ENCODE measurements at regions not wholly inside any gene's neighbourhood (a gene's known extent, or its start where the extent isn't known, plus 50 kb on each side); places are given as distances from the start of the nearest gene placed in this dataset.

DNA sequence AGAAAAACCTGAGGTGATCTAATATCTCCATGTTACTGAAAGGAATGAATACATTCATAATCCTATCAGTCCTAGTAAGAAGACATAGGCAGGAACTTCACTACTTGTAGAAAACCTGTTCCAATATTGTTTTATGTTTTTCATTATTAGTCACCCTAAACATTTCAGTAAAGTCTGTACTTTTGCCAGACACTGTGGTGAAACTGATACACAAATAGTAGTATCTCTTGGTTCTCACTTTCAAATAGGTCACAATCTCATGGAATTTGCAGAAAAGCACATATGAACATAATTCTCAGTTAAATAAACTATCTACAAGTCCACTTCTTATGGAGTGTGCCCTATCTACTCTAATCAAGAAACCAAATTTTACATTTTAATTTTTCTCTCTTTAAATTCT is 88.3 kb upstream of the PCDH9 start:
- DNase-seq: no peak

- no peak for DNase-seq
These were observed 84.3 kb upstream of the PCDH9 start for GRCh38 chr13:67314405-67314804.

GRCh38 chr13:67308004-67308772 is 78.1 kb upstream of the PCDH9 start:
- no peak for DNase-seq

DNA sequence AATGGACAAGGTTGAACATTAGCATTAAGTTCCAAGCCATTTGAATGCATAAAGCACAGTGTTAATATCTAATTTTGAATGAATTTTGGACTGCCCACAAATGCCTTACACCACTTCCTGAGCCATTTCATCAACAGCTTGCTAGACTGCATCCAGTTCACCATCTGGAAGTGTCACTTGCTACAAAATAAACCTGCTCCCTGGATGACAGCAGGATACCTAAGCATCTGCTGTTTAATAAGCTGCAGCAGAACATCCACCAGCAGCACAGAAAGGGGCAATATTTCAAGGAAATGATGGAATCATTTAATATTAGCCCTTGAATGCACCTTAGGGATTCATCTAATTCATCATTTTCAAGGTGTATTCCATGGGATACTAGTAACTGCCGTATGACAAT is 76.6 kb upstream of the PCDH9 start:
- no peak for DNase-seq

GRCh38 chr13:67303661-67304333 is 73.7 kb upstream of the PCDH9 start:
- DNase-seq: no peak

DNA sequence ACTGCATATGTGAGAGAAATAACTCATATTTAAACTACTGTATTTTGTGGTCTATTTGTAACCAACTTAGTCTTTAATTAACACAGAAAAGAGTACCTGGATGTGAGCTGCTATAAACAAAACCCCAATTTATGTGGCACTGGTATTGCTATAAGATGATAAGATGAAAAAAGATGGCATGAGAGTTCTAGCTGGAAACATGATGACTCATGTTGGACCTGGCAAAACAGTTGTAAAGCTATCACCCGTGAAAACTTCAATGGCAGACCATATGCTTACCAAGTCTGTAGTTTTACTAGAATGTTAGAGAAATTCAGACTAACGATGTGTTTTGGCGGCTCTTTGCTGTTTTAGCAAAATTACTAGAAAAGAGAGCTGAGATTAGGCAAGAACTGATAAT is 69.6 kb upstream of the PCDH9 start:
- no peak for DNase-seq

DNA sequence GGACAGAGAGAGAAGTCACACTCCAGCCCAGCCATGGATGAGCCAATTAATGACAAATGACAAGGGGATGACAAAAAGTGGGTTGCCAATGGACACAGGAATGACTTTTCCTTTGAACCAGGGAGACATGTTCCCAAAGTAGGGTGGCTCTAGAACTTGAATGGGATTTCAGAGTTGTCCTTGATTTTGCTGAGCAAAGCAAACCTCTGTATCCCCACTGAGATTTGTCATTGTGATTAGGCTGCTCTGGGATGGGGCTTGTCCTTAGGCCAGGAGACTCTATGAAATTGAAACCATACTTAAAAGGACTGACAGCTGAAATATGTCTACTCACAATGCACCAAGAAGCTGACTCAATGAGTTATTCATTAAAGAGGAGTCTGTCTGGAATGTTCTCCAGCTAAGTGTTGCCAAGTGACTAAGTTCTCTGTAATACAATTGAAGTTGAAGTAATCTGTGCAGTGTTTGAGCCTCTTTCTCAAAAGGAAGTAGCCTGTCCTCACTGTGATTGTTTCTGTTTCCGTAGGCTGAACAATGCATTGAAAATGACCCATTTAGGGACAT is 69.0 kb upstream of the PCDH9 start:
- DNase-seq: no peak

DNA sequence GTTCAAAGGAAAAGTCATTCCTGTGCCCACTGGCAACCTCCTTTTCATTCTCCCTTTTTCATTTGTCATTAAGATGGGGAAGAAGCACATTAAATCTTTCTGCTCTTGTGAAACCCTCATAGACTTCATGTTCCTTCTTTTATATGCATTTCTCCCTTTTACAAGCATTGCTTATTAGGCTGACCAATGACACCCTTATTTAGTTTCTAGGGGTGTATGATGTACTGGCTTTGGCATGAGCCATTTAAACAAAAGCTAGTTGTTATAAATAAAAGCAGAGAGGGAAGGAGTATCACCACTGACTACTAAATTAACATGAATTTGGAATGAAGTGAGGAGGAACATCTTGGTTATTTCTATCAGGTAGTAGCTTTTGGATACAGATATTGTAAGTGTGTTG is 68.2 kb upstream of the PCDH9 start:
- DNase-seq: no peak

DNA sequence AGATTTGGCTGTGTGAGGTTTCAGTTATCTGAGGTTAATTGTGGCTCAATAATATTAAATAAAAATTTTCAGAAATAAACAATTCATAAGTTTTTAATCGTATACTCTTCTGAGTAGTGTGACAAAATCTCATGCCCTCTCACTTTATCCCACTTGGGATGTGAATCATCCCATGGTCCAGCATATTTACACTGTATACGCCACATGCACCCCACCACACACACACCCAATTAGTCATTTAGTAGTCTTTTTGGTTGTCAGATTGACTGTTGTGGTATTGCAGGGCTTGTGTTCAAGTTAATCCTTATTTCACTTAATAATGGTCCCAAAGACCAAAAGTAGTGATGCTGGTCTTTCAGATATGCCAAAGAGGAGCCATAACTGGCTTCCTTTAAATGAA is 66.4 kb upstream of the PCDH9 start:
- no peak for DNase-seq

DNA sequence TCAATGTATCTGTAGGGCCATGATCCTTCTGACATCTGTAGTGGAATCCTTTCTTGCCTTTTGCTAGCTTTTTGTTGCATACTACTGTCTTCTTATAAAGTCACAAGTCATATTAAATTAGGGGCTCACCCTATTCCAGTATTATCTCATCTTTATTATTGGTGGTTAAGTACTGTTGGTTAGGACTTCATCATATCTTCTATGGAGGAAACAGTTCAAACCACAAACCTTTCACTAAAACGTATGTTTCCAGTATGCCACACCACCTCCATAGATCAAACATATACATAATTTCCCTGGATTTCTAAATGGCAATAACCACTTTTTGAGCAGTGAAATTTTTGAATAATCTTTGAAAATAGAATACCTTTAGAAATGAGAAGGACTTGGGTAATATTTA is 62.8 kb upstream of the PCDH9 start:
- no peak for DNase-seq

GRCh38 chr13:67285611-67286010 is 55.5 kb upstream of the PCDH9 start:
- DNase-seq: no peak

- DNase-seq: no peak
These were observed 53.5 kb upstream of the PCDH9 start for GRCh38 chr13:67283637-67284036.

DNA sequence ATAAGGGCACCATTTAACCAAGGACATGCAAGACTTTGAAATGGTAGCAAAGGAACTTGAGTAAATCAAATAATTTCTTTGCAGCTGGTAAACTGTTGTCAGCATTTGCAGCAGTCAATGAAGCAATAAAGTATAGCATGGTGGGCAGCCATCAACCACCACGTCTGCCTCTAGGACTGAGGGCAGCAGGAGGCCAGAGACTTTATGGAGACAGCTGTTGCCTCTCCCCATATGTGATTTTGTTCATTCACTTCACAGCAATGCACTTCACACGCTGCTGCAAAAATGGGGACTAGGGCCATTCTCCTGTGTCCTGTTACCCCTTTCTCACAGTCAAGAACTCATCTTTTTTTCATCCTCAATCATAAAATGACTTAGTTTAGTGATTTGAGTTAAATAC is 51.3 kb upstream of the PCDH9 start:
- DNase-seq: no peak
